T-helper 2 cell treated with Interferon-gamma antibody and Interleukin-4, amounts not matched to agents 100 ng/mL and 5 ng/mL, for 36 hours (primary cell): ENCODE measurements at regions not wholly inside any gene's neighbourhood (a gene's known extent, or its start where the extent isn't known, plus 50 kb on each side); places are given as distances from the start of the nearest gene placed in this dataset.

Experiments
- intact Hi-C: fragments of 100-400 bp; cut with micrococcal nuclease; formaldehyde crosslinking; loops from one replicate; pipeline ENCODE4 v1.15.1; 2023

DNA sequence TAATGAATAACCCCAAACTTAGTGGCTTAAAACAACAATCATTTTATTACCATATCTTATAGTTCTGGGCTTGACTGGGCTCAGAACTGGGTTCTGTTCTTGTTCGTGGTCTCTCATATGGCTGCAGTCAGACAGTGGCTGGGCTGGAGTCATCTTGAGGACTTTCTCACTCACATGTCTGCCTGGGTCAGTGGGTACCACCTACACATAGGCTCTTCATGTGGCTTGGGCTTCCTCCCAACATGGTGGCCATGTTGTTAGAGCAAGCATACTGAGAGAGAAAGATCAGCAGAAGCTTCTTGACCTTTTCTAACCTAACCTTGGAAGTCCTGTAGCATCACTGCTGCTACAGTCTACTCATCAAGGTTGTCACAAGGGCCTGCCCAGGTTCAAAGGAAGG, 158.6 kb upstream of the SDK2 start:
- intact Hi-C loops = no loop called here

DNA sequence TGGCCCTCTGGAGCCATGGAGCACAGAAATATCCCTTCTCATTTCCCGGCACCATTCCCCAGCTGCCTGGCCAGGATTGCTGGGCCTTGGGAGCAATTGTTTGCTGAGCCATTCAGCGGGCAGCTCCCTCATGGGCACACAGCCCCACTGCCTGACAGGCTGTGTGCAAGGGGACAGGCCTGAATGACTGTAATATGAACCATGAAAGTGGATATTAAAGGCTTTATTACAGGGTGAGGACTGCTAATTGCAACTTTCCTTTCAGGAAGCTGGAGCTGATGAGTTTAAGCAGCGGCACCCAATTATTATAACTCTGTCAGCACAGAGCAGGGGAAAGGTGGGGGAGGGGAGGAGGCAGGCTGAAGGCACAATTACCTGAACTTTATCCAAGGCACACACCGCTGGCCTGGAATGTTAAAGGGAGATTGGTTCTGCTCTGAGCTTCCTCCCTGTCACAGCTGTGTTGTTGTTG, 159.8 kb upstream of the SDK2 start:
- intact Hi-C loops = no loop called here

DNA sequence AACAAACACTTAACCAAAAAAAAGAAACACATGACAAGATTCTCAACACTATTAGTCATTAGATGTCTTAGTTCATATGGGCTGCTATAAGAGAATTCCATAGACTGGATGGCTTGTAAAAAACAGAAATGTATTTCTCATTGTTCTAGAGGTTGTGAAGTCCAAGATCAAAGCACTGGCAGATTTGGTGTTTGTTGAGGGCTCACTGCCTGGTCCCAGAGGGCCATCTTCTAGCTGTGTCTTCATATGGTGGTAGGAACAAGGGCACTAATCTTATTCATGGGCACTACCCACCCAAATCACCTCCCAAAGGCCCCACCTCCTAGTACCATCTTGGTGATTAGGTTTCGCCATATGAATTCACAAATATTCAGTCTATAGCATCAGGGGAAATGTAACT, 162.5 kb upstream of the SDK2 start:
- intact Hi-C loops = no loop called here

DNA sequence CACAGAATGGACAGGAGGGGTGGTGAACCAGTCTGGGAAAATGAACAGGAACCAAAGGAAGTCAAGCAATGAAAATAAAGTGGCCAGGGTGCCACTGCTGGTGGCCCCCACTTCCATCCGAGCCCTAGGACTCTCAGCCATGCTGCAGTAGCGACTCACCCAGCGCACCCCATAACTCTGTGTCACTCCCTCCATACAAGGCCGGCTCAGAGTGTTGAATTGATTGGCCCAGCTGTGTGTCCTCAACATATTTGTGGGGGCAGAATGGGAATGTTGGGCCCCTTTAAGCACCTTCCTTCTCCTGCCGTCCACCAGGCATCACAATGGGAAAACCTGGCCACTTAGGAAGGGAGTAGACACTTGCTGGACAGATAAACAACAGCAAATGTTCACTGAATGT, 169.0 kb upstream of the SDK2 start:
- intact Hi-C loops = no loop called here

DNA sequence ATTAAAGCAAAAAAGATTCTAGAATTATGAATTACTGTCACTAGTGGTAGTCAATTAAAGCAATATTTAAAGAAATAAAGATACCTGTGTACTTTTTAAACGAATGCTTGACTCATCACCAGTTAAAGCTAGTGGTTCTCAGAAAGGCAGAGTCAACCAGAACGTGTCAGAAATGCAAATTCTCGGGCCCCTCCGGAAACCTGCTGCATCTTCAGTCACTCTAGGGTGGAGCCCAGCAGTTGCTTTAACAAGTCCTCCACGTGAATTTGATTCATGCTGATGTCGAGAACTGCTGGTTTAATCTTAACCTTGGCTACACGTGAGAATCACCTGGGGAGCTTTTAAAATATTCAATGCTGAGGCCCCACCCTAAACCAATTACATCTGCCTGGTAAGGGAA, 169.8 kb upstream of the SDK2 start:
- intact Hi-C loops = no loop called here

DNA sequence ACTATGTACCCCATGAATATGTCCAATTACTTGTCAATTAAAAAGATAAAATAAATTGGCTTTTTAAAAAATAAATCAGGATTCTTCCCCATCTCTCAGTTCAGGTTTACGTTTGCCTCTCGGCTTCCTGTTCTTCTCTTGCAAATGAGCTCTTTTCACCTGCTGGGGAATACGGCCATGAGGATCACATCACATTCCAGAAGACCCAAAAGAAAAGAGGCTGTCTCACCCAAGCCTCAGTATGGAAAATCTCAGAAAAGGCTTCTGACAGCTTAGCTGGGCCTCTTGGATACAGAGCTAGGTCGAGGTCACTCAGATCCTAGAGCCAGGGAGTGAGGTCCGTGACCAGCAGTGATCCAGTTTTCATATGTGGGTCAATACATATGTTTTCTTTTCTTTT, 171.2 kb upstream of the SDK2 start:
- intact Hi-C loops = no loop called here

DNA sequence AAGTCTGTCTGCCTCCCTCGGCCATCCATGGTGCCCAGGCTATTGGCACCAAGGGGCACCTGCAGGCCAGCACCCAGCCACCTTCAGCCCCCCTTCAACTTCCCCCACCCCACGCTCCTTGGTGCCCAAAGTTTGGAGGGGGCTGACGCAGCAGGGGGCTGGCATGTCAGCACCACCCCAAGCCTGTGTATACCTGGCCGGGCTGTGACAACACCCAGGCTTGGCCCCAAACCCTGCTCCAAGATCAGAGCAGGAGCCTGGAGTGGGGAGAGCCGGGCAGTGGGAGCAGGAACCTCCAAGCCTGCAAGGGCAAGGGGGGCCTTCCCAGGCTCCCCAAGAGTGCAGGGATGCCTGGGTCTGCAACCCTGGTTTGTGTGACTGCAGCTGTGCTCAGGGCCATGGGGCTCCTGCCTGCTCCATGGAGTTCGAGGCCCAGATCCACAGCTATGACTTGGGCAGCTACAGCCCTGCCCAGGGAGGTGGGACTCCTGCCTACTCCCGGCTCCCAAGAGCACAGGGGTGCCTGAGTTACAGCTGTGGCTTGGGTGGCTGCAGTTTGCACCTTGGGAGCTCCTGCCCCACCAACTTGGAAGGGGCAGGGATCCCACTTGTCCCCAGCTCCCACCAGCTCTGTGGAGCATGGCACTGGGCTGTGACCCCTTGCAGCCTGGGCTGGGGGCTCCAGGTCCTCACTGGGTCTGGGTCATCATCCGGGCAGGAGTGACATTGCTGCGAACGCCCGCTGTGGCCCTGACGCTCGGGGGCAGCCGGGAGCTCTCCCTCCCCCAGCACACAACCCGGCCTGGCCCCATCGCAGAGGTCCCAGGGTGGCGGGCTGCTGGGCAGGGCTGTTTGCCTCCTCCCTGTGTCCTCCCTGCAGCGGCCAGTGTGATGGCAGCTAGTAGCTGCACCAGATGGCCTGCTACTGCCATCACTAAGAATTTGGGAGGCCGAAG, 175.5 kb upstream of the SDK2 start:
- intact Hi-C loops = no loop called here

DNA sequence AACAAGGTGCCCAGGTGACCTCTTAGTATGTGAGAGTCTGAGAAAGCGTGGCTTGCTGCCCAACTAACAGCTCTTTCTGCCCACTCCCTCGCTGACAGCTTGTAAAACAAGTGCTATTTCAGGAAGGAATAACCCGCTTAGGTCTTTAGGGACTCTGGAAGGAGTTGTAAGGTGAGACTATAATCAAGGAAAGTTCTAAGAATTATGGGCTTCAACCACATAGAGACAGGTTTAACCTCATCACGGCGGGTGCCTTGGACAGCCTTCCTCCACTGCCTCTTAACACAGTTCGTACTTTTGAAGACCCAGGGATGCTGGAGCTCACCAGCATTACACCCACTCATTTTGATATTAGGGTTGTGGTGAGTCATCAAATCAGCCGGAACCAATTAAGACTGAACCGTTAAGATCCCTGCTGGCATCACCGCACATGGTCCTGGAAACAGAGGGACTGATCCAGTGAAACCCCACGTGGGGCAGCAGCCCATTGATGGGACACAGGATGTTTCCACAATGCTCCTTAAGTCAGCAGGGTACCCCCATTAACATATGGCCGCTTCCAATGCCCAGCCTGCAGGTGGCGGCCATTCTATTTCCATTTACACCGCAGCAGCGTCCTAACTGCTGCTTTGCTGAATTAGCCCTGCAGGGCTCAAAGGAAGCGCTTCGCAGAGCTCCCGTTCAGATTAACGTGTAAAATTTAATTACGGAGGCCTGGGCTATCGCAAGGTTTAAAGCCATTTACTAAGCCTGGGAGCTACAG, 176.6 kb upstream of the SDK2 start:
- intact Hi-C loops = no loop called here

DNA sequence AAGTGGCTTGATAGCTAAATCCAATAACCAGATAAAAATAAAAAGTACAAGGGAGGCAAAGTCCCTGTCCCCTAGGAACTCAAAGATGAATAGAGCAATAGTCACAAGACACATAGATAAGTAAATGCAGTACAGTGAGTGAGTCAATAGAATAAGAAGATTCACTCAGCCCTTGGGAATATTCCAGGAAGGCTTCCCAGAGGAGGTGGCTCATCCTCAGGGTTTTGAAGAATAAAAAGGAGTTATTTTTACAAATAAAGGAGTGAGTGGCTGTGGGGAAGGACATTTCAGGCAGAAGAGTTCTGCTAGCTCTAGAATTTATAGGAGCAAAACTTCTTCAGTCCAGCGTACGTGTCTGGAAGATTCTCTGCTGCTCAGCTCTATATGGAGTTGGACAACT, 177.4 kb upstream of the SDK2 start:
- intact Hi-C loops = no loop called here

DNA sequence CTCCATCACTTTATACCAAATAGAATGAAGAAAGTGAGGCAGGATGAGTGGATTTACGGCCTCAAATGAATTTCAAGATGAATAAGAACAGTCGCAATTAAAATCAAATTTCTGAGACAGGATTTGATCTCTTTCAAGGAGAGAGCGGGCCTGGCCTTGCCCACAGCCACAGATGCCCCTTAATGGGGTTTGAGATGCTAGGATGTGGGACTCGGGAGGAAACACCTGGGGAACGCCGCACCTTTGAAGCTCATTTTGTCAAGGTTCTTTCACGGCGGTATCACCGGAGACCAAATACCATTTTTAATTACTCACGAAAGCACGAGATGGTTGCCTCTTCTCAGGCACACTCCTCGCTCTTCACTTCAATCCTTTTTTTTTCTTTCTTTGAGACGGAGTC, 178.1 kb upstream of the SDK2 start:
- intact Hi-C loops = no loop called here

DNA sequence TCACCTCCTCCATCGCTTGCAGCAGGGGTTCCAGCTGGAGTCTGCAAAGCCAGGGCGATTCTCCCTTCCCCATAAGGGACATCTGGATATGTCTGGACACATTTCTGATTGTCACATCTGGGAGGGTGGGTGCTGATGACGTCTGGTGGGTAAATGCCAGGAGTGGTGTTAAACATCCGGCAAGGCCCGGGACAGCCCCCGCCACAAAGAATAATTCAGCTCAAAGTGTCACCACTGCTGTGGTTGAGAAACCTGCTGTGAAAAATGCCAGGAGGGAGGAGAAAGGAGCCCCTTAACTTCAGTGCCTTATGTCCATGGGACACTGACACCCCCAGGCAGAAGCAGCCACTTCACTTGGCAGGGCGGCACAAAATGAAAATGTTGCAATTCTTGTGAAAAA, 179.4 kb upstream of the SDK2 start:
- intact Hi-C loops = no loop called here

DNA sequence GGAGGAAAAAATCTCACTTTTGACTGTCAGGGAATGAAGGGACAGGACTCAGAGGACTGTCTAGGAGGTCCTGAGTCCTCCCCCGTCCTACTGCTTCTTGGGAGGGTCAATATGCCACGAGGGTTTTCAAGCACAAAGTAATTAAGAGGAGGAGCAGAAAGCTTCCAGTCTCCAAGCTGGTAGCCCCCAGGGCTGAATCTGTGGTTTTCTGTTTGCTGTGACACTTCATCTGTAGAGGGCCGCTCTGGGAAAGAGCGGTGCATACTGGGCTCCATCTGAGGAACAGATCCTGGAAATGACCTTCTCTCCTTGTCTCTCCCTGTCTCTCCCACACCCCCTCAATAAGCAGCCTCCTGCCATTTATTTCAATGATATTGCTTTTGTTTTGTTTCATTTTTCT, 180.1 kb upstream of the SDK2 start:
- intact Hi-C loops = no loop called here

DNA sequence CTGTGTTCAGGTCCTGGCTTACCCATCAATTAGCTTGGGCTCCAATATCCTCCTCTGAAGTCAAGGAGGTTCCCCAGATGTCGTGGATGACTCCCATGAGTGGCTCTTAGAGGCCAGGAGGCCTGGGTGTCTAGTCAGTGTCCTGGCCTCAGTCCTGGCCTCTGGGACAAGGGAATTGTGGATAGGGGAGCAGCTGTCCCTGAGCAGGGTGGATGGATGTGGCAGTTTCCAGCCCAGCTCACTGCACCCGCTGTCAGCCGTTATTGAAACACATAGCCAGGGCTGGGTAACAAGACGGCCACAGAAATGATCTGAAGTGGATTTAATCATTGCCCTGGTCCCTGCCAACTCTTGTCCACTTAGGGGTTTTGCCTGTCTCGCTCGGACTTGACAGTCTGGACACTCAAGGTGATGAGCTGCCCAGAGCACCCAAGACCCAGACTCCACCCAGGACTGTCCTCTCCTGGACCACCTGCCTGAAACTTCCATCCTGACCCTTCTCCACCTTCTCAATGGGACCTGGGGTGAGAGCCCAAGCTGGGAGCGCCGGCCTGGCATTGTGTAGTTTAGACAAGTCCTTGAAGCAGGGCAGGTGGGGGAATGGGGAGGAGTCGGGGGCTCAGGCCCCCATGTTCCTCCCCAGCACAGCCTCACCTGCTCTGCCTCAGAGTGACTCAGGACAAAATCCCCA, 182.1 kb upstream of the SDK2 start:
- intact Hi-C loops = no loop called here

DNA sequence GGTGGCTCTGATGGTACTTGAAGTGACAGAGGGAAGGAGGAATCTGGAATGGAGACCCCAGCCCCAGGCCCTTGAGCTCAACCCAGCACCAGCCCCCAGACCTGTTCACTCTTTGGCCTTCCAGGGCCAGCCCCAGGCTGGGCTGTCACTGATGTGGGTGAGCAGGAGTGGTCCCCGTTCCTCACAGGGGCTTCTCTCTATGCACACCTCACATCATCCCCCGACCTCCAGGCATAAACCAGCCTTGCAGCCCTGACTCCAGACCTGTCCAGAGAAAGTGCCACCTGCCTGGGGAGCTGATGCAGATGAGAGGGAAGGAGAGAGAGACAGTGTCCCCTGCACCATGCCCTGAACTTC, 182.6 kb upstream of the SDK2 start:
- intact Hi-C loops = no loop called here

DNA sequence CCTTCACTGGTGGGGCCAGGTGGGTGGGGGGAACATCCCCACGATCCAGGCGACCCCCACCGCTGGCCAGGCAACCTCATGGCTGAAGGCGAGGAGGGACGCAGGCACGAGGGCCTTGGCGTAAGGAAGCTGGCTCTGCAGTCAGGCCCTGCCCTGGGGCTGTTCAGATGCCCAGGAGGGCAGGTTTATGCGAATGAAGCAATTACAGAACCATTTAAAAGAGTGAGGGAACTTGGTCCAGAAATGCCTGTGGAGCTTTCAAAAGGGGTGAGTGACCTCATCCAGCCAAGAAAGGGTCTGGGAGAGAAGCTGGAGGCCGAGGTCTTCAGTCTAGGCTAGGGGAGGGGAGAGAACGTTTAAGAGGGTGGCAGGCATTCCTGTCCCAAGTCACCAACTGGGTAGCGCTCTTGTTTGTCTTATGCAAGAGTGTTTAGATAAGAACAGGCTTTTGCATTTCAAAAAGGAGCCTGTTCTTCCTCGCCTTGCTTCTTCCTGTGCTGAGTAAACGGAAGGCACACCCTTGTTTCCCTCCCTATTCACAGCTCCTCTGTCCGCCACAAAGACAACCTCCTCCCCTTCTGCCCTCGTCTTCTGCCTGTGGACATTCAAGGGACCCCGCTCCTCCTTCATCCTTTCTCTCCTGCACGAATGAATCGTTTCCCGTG, 183.5 kb upstream of the SDK2 start:
- intact Hi-C loops = no loop called here

DNA sequence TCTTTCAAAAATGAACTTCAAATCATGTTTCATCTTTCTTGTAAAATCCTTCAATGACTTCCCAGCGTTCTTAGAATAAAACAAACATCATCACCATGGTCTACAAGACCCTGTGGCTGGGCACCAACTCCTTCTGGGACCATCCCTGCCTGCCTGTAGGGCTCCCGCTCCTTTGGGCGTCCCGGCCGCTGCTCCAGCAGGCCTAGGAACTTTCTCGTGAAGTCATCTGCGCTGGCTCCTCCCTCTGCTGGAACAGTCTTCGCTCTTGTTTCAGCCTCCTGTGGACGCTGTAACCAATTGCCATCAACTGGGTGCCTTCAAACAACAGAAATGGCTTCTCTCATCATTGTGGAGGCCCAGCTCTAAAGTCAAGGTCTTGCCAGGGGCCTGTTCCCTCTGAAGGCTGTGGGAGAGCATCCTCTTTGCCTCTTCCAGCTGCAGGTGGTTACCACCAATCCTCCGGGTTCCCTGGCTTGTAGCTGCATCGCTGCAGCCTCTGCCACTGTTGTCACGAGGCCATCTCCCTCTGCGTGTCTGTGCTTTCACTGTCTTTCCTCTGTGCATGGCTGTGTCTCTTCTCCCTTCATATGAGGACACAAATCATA, 185.5 kb upstream of the SDK2 start:
- intact Hi-C loops = no loop called here

DNA sequence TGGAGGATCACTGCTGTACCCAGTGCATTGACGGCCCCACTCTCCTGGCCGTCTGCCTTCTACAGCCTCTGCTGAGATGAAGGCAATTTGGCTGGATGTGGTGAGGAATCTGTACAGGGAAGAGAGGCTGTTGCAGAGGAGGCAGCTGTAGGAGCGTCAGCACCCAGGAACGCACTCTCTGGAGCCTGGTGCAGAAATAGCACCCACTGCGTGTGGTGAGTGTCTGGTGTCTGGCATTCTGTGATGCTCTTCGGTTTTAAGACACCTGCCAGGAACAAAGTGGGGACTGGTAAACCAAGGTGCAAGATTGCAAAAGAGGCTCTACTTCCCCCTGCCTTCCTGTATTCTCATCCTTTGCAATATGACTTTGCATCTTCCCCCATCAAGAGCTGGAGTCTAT, 187.5 kb upstream of the SDK2 start:
- intact Hi-C loops = no loop called here

DNA sequence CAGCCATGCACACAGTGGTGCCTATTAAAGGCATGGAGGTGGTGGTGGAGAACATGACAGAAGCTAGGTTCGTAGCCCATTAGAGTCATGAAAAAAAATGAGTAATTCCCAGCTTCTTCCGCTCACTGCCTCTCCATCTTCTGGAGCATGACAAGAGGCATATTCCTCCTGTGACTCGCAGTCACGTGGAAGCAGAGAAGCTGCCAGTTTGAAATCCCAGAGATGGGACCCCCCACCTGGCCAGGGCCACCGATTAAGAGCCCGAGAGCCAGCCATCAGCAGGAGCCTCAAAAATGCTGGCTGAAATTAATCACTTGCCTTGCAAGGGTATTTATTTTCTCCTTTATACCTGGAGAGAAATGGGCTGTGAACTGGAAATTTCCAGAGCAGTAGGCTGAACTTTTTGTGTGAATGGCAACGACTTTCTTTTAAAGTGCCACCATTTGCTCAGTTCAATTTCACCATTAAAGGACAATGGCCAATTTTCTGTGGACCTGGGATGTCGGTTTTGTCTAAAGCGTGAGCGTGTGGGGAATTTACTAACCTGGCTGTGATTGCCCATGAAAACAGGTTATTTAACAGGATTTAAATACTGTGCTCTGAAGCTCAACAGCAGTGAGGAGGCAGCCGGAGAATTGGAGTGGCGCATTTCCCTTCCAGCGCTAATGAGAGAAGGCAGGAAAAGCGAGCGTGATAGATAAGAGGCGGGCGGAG, 189.7 kb upstream of the SDK2 start:
- intact Hi-C loops = no loop called here

DNA sequence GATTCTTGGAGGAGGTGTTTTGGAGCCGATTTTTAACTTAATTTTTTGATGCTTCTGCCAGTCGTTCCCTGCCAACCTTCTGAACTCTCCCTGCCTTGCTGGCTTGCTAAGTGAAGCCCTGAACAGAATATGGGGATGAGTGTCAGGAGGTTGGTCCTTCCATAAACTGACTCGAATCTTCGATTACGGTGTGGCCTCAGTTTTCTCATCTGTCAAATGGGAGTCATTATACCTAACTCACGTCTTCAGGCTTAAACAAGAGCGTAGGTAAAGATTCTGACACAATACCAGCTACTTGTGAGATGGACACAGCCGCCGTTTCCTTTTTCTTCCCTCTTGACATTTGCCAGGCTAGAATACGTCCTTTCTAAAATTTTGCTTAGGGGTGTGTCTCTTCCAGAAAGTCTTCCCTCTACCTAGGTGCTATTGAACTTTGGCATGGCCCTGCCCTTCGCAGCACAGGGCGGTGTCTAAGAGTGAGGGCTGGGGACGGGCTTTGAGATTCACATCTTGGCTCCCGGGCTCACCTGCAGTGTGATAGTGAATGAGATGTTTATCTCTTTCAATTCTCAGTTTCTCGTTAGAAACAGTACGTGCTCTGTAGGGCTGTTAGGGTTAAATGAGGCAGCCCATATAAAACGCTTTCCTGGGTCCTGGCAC, 190.6 kb upstream of the SDK2 start:
- intact Hi-C loops = no loop called here

DNA sequence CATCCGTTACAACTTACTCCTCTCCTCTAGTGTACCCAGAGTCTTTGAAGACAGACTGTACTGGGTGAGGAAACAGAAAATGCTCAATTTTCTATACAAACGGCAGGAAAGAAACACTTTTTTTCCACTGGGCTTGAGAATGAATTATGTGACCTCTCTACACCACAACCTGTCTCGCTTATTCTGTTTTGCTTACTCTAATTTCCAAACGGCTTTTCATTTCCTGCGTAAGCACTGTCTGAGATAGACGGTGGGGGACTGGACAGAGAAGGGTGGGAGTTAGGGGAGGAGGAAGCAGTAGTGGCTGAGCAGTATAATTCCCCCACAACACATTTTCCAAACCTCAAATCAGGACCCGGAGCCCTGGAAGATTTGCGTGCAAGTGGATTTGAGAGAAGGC, 191.4 kb upstream of the SDK2 start:
- intact Hi-C loops = no loop called here
